ENCODE measurements at regions not wholly inside any gene's neighbourhood (a gene's known extent, or its start where the extent isn't known, plus 50 kb on each side); places are given as distances from the start of the nearest gene placed in this dataset.

GRCh38 chr6:23435126-23435525, 690.9 kb upstream of the NRSN1 start:
- Histone ChIP-seq H3K27me3 (no peaks in the 10 kb centered on the region), H3K4me3 (no peak overlapping the region), H3K36me3 (no peaks in the 10 kb centered on the region), H3K9me3 (no peaks in the 10 kb centered on the region), H3K4me1 (peaks cover 0 to 15% (median 4%) of the 10 kb centered on the region in 4 donors), H3K27ac (replicated peaks in 1 of 4) (no peak overlapping the region)
- no peak for TF ChIP-seq POLR2A (IDR thresholded peaks at IDR 0.05; ENCODE audit: low read depth)
- TF ChIP-seq CTCF (IDR thresholded peaks at IDR 0.05): no peak
- TF ChIP-seq POLR2AphosphoS5 (IDR thresholded peaks at IDR 0.05): no peak
- TF ChIP-seq EP300 (IDR thresholded peaks at IDR 0.05): no peak
- WGBS: 60% methylated on average over 2 of the region's 2 CpGs
- no peak for DNase-seq (ENCODE audit: extremely low spot score)
- intact Hi-C loops (cut with DNase I): no loop called here

- H3K27me3 ChIP-seq: no peaks in the 10 kb centered on the region
- TF ChIP-seq CTCF (IDR thresholded peaks at IDR 0.05): no peak
- TF ChIP-seq POLR2AphosphoS5 (IDR thresholded peaks at IDR 0.05): no peak
- no peak for TF ChIP-seq POLR2A (IDR thresholded peaks at IDR 0.05; ENCODE audit: low read depth)
- TF ChIP-seq EP300 (IDR thresholded peaks at IDR 0.05): no peak
- peaks cover 0 to 15% (median 4%) of the 10 kb centered on the region in 4 donors for H3K4me1 ChIP-seq
- H3K9me3 ChIP-seq: no peaks in the 10 kb centered on the region
- no peak overlapping the region for H3K4me3 ChIP-seq
- H3K36me3 ChIP-seq: no peaks in the 10 kb centered on the region
- no peak overlapping the region for H3K27ac ChIP-seq (replicated peaks in 1 of 4)
- intact Hi-C loops (cut with DNase I): no loop called here
- DNase-seq (ENCODE audit: extremely low spot score): no peak
- WGBS: 78% methylated on average over 1 of the region's 1 CpG
Measured at GRCh38 chr6:23435798-23436197, 690.2 kb upstream of the NRSN1 start.

GRCh38 chr6:23441808-23442461, 684.1 kb upstream of the NRSN1 start:
- no peak overlapping the region for H3K27ac ChIP-seq (replicated peaks in 1 of 4)
- DNase-seq (ENCODE audit: extremely low spot score): no peak
- 89% methylated on average over 3 of the region's 3 CpGs for WGBS
- intact Hi-C loops (cut with DNase I): no loop called here
- H3K36me3 ChIP-seq: no peaks in the 10 kb centered on the region
- no peaks in the 10 kb centered on the region for H3K27me3 ChIP-seq
- H3K9me3 ChIP-seq: no peaks in the 10 kb centered on the region
- peaks cover 15 to 25% (median 20%) of the 10 kb centered on the region in 4 donors for H3K4me1 ChIP-seq
- no peak for TF ChIP-seq CTCF (IDR thresholded peaks at IDR 0.05)
- TF ChIP-seq POLR2A (IDR thresholded peaks at IDR 0.05; ENCODE audit: low read depth): no peak
- no peak for TF ChIP-seq EP300 (IDR thresholded peaks at IDR 0.05)
- no peak for TF ChIP-seq POLR2AphosphoS5 (IDR thresholded peaks at IDR 0.05)
- no peak overlapping the region for H3K4me3 ChIP-seq

GRCh38 chr6:23445157-23445710, 680.8 kb upstream of the NRSN1 start:
- Histone ChIP-seq H3K27ac (replicated peaks in 1 of 4) (no peak overlapping the region), H3K27me3 (no peaks in the 10 kb centered on the region), H3K4me3 (no peak overlapping the region), H3K9me3 (no peaks in the 10 kb centered on the region), H3K4me1 (peaks cover 15 to 34% (median 23%) of the 10 kb centered on the region in 4 donors), H3K36me3 (no peaks in the 10 kb centered on the region)
- 30% methylated on average over 5 of the region's 5 CpGs for WGBS
- TF ChIP-seq EP300 (IDR thresholded peaks at IDR 0.05): no peak
- TF ChIP-seq POLR2AphosphoS5 (IDR thresholded peaks at IDR 0.05): no peak
- no peak for TF ChIP-seq POLR2A (IDR thresholded peaks at IDR 0.05; ENCODE audit: low read depth)
- TF ChIP-seq CTCF (IDR thresholded peaks at IDR 0.05): no peak
- intact Hi-C loops (cut with DNase I): no loop called here
- no peak for DNase-seq (ENCODE audit: extremely low spot score)

Data from esophagus muscularis mucosa (tissue), 4 donors.